Stimulated activated CD4-positive, alpha-beta T cell treated with anti-CD3 and anti-CD28 coated beads, Interleukin-12 subunit alpha, Interleukin-12 subunit beta, amount 100 ng/mL, for 4 hours (primary cell): ENCODE measurements at regions not wholly inside any gene's neighbourhood (a gene's known extent, or its start where the extent isn't known, plus 50 kb on each side); places are given as distances from the start of the nearest gene placed in this dataset.
"Not testable (repeated sequence)": the region's sequence is repeated elsewhere in the genome, so short reads cannot be mapped to it uniquely, and the experiment has no call there.

ENCODE experiments used
- DNase-seq: peaks from one replicate; pipeline ENCODE4 v3.0.0-alpha.2; 2020

DNA sequence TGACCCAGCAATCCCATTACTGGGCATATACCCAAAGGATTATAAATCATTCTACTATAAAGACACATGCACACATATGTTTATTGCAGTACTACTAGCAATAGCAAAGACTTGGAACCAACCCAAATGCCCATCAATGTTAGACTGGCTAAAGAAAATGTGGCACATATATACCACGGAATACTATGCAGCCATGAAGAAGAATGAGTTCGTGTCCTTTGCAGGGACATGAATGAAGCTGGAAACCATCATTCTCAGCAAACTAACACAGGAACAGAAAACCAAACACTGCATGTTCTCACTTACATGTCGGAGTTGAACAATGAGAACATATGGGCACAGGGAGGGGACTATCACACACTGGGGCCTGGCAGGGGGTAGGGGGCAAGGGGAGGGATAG is 183.0 kb downstream of the HACE1 start:
- not testable (repeated sequence) for DNase-seq

DNA sequence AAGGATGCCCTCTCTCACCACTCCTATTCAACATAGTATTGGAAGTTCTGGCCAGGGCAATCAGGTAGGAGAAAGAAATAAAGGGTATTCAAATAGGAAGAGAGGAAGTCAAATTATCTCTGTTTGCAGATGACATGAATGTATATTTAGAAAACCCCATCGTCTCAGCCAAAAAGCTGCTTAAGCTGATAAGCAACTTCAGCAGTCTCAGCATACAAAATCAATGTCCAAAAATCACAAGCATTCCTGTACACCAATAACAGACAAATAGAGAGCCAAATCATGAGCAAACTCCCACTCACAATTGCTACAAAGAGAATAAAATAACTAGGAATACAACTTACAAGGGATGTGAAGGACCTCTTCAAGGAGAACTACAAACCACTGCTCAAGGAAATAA is 184.6 kb downstream of the HACE1 start:
- DNase-seq = not testable (repeated sequence)

DNA sequence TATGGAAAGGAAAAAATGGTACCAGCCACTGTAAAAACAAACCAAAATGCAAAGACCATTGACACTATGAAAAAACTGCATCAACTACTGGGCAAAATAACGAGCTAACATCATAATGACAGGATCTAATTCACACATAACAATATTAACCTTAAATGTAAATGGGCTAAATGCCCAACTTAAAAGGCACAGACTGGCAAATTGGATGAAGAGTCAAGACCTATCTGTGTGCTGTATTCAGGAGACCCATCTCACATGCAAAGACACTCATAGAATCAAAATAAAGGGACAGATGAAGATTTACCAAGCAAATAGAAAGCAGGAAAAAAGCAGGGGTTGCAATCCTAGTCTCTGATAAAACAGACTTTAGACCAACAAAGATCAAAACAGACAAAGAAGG is 186.6 kb downstream of the HACE1 start:
- DNase-seq = not testable (repeated sequence)

DNA sequence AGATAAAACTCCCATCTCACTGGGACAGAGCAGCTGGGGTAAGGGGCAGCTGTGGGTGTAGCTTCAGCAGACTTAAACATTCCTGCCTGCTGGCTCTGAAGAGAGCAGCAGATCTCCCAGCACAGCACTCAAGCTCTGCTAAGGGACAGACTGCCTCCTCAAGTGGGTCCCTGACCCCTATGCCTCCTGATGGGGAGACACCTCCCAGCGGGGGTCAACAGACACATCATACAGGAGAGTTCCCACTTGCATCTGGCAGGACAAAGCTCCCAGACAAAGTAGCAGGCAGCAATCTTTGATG is 188.2 kb downstream of the HACE1 start:
- not testable (repeated sequence) for DNase-seq

DNA sequence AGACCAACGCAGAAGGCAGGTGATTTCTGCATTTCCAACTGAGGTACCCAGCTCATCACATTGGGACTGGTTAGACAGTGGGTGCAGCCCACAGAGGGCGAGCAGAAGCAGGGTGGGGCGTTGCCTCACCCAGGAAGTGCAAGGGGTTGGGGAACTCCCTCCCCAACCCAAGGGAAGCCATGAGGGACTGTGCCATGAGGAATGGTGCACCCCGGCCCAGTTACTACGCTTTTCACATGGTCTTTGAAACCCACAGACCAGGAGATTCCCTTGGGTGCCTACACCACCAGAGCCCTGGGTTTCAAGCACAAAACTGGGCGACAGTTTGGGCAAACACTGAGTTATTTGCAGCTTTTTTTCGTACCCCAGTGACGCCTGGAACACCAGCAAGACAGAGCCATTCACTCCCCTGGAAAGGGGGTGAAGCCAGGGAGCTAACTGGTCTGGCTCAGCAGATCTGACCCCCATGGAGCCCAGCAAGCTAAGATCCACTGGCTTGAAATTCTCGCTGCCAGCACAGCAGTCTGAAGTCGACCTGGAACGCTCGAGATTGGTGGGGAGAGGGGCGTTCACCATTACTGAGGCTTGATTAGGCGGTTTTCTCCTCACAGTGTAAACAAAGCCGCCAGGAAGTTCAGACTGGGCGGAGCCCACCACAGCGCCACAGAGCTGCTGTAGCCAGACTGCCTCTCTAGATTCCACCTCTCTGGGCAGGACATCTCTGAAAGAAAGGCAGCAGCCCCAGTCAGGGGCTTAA is 188.7 kb downstream of the HACE1 start:
- DNase-seq = not testable (repeated sequence)

DNA sequence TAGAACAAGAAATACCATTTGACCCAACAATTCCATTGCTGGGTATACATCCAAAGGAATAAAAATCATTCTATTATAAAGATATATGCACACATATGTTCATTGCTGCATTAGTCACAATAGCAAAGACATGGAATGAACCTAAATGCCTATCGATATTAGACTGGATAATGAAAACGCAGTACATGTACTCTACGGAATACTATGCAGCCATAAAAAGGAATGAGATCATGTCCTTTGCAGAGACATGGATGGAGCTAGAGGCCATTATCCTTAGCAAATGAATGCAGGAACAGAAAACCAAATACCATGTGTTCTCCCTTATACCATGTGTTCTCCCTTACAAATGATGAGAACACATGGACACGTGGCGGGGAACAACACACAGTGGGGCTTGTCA is 190.2 kb downstream of the HACE1 start:
- DNase-seq = no peak

DNA sequence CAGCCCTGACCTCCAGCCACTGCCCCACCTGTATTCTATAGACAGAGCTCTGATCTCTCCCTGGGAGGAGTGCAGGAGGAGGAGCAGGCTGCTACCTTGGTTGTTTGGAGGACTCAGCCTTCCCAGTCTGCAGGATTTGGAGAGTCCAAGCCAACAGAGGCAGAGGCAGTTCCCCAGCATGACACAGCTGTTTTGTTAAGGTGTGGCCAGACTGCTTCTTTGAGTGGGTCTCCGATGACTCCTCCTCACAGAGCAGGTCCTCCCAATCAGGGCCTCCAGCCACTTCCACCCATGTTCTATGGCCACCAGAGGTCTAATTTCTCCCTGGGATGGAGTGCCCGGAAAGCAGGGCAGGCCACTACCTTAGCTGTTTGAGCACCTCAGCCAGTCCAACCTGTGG is 203.5 kb downstream of the HACE1 start:
- no peak for DNase-seq

DNA sequence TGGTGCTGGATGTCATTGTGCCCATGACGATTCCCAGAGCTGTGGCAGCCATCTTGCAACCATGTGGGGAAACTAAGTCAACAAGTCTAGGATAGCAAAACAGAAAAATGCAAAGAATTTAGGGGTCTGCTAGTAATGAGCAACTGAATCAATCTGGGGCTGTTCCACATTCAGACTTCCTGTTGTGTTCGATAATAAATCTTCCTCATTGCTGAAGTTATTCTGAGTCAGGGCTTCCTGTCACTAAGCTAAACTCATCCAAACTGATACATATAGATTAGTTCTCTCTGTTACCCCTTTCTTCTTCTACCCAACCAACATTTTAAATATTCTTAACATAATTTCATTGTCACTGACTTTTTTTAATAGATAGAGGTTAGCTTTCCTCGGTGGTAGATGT is 205.9 kb downstream of the HACE1 start:
- no peak for DNase-seq

DNA sequence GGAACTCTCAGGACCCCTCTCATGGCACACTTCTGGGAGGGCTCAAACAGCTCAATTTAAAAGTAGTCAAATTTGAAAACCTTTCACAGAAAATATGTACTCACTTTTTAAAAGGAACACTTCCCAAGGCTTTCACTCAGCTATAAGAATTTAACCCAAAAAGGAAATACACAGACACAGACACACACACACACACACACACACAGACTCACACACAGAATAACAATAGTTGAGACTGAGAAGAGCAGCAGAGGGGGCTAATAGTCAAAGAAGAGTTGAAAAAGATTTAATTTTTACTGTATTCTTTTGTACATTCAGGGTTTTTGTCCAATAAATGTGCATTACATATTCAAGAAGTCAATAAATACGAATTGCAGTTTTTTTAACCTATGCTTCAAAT is 211.4 kb downstream of the HACE1 start:
- DNase-seq = no peak

DNA sequence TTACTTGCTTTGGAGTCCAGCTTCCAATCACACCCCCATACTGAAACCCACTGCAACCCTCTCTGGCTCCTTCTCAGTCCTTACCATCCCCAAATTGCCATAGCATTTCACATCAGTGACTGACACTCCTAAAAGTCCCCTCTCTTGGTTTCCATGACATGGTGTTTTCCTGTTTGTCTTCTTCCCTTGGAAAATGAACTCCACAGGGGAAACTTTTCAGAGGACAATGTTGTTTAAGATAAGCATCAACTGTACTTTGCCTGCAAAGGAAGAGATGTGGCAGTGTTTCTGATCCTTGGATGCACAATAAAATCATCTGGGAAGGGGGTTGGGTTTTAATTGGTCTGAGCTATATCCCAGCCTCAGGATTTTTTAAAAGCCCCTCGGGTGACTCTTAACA is 214.9 kb downstream of the HACE1 start:
- no peak for DNase-seq

DNA sequence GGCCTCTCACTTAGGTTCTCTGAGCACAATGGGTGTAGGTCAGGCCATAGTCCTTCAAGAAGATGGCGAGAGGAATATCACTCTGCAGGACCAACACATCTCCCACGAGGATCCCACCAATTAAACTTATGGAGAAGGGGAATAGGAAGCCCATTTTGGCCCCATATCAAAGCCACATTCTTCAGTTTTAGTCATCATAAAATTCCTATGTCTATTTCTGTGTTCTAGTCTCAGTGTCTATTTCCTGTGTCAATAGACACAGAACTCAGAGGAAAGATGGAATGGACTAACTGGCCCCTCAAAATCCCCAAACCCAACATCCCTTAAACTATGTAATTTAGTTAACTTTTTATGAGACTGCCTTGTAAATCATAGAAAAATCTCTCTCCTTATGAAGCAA is 216.8 kb downstream of the HACE1 start:
- DNase-seq = no peak

DNA sequence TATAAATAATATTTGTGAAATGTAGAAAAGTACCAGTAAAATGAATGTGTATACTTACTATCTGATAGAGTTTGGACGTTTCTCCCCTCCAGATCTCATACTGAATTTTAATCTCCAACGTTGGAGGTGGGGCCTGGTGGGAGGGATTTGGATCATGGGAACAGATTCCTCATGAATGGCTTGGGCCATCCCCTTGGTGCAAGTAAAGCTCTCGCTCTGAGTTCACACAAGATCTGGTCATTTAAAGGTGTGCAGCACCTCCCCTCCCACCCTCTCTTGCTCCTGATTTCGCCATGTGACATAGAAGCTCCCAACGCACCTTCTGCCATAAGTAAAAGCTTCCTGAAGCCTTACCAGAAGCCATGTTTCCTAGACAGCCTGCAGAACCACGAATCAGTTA is 219.0 kb downstream of the HACE1 start:
- no peak for DNase-seq

DNA sequence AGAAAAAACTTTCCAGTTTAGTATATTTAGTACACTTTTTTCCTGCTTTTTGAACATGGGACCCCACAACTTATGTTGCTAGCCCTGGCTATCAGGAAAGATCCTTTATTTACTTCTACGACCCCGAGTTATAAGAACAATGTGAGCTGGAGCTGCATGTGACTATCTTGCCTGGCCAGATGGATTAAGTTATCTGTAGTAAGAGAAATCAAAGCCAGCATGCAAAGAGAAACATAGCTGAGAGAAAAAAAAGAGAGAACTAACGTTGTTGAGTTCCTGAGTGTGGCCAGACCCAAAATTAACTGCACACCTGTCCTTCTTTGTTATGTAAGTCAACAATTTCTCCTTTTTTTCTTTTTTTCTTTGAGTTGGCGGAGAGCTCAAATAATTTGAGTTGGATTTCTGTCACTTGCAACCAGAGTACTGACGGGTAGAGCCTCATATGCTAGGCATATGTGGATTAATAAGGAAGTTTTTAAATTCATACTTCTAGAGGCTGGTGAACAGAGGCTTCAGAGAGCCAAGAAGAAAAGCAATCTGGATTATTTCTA is 219.5 kb downstream of the HACE1 start:
- no peak for DNase-seq

DNA sequence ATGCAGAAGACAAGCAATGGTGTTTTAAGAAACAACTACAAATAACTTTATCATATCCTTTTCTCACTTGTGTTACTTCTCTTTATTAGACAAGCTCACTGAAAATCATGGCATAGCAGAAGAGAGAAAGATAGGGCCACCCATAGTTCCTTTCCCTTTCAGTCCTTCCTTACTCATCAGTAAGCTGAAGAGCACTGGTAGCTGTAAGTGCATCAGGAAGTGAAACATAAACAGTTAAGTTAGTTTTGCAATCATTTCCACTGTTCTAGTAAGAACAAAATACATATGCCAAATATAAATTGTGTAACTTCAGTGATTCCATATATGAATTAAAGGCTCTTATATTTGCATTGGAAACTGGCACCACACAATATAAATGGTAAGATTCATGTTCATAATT is 220.1 kb downstream of the HACE1 start:
- DNase-seq = no peak

DNA sequence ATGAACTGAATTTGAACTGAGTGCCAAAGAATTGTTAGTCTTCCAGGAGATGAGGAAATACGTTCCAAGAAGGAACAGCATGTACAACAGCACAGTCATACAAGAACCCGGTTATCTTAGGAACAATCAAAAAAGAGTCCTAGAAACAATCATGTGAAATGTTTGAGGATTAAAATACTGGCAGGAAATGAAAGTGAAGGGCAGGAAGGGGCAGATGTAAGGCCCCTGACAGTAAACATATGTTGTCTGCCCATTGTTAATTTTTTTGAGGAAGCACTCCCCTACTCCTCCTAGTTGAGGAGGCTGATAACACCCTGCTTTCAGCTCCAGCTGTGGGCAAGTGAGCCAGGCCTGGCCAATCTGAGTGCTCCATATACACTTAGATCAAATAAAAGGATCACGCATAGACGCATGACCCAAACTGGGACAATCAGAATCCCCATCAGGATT is 220.9 kb downstream of the HACE1 start:
- DNase-seq = no peak

DNA sequence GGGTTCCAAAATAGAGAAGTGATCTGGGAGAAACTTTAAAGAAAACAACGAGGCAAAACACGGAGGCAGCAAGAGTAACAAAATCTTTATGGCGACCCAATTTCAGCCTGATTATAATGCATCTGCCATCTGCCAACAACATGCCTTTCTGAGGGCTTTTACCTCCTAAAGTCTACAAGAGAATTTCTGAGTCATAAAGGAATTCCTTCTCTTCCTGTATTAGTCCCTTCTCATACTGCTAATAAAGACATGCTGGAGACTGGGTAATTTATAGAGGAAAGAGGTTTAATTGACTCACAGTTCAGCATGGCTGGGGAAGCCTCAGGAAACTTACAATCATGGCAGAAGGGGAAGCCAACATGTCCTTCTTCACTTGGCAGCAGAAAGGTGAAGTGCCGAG is 226.6 kb downstream of the HACE1 start:
- DNase-seq = no peak

DNA sequence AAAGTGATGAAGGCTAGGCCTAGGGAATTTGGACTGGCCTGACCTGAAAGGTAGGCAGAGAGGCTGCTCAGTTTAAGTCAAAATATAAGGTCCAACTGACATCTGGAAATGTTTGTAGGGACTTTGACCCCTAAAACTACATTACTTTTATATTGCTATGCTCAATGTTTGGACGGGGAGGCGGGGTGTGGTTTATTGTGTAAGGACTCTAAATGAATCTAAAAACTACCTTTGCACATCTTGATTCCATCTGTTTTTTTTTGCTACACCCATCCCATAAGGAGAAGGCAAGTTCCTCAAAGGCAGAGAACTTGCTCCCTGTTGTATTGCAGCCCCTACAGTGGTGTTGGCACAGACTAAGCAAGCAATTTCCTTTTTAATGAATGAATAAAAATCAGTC is 227.1 kb downstream of the HACE1 start:
- DNase-seq = no peak

DNA sequence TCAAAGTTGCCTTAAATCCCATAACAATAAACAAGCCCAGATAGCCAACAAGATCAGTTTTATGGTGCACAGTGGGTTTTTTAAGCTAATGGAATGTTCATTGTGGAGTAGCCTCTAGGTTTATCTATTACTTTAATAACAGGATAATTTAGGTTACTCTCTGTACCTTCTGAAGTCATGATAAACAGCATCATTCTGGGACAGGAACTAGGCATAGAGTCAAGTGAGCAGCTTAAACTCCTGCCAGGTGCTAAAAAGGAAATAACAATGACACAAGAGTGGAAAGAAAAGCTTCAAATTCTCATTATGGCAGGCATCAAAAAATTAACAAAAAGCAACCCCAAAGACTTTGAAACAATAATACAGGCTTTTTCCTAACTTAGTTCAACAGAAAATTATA is 228.8 kb downstream of the HACE1 start:
- no peak for DNase-seq

DNA sequence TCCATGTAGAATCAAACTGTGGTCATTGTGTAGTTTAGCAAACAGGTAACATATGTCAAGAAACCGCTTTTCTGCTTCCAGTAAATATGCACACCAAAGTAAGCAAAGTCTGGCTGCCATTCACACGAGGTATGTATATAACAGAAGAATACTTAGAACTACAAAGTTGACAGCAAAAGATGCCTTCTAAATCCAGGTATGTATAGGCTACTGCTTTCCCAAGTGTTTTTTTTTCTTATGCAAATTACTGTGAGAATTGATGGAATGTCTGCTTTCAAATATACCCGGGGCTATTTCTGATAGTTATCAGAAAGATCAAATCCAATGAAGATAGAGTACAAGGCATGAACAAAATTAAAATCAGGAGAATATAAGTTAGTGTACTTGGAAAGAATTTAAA is 229.2 kb downstream of the HACE1 start:
- DNase-seq = no peak

DNA sequence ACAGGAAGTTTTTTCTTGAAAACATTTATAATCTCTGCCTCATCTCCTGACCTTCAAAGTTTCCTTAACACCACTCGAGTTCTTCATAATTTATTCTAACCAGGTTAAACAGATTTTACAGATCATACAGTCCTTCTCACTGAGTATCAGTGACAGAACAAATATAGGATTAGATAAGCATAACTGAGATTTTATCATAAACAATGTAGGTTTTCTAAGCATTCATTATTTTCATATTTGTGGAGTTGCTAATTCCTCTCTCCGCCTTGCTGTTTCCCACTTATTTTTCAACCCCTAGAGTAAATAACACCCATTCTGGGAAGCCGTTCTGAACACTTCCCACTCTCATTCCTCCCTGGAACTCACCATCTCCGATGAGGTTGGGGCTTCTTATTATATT is 229.9 kb downstream of the HACE1 start:
- no peak for DNase-seq

DNA sequence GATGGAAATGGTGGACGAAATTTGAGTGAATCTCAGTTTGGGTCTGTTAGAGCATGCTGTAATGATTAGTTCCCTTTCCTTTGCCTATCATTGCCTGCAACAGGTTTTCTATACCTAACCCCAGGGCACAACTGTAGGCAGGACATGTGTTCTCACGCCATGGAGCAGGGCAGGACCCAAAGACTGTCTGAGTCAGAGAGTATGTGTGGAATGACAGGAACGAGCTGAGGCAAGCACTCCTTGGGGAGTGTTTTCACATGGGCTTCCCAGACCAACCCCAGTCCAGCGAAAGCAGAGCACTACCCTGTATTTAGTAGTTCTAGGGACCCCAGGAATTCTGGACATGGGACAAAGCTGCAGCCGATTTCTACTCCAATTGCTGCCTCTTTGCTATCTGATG is 234.2 kb downstream of the HACE1 start:
- DNase-seq = no peak

DNA sequence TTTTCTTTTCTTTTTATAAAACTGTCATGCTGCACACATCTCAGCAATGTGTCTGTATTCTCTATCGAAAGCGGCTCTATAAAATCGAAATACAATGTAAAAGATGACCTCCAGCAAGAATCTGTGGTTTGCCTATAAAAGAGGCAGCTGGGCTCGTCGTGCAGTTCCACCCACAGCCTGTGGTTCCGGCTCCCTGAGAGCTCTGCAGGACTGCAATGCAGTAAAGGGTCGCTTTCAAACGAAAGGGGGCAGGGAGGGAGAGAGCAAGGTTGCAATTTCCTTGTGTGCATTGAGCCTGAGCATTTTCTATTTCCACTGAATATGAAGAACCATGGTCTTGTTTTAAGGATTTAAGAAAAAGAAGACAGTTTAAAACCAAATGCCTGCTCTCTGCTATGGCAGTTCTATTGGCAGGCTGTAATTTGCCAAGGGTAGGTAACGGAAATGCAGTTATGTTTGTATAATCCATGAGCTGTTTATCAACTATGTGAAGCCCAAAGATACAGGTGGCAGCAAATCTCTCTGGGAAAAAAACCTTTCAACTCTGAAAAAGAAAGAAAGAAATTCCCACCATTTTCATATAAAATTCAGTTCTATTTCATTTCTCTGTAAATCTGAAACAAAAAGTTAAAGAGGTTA is 236.5 kb downstream of the HACE1 start:
- DNase-seq = no peak

DNA sequence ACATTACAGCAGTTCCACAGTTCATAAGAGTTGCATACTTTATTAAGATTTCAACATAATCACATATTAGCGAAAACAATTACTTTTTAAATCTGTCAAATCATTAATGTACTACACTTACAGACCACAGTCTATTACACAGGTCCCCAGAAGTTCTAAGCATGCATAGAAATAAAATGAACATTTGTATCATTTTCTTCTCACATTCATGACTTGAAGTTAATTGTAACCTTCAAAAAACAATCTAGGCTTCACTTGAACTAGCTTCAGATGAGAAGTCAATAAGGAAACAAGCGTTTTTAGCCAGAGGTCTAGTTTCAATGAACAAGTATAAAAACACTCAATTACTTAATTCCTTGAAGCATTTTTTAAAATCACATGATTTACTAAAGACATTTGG is 238.3 kb downstream of the HACE1 start:
- DNase-seq = no peak

DNA sequence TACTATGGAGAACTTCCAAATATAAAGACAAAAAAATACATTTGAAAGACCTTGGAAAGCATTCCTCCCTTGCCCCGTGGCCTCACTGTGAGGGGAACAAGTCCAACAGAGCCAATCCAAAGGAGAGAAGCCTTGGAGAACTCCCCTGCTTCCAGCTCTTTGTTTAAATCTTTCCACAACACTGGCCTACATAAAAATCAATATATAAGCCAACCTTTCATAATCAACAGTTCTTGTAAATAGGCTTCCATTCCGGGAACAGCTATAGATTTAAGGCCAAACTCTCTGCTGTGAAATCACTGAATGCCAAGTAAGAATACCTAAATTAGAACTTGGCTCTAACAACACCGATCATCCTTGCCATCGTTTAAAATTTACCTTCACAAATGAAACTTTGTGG is 242.1 kb downstream of the HACE1 start:
- no peak for DNase-seq

DNA sequence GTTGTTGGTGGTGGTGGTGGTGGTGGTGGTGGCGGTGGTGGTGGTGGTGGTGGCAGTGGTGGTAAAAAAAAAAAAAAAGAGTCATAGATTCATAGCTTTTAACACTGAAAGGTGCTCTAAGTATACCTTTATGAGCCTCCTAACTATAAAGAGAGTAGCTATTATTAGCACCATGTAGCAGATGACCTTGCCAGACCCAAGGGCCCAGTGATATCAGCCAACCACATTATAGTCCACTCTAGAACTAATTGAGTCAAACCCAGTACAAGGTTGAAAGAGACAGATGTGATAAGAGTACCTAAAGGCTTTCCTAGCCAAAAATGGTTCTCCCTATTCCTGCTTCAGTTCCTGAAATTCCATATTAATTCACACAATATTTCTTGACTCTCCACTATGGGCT is 245.3 kb downstream of the HACE1 start:
- no peak for DNase-seq
